Spleen (tissue), 7 donors: ENCODE measurements at regions not wholly inside any gene's neighbourhood (a gene's known extent, or its start where the extent isn't known, plus 50 kb on each side); places are given as distances from the start of the nearest gene placed in this dataset.

ENCODE experiments used
- POLR2A ChIP-seq, 3 donors: fragments of 450-650 bp; IDR thresholded peaks; one replicate each; pipeline ENCODE4 v1.5.1; 2017; ENCODE audit warnings: antibody characterized with exemption in 3 of 3, mild to moderate bottlenecking in 1 of 3
- POLR2AphosphoS5 ChIP-seq, 3 donors: sonication (generic); formaldehyde crosslinking; IDR thresholded peaks; one replicate each; pipeline ENCODE4 v1.5.1; 2017; ENCODE audit warnings: antibody characterized with exemption in 3 of 3
- TF ChIP-seq, protein P1 (sequence below), 11 experiments: fragments of 200-600 bp in 7 of 11; fragments of 450-650 bp in 4 of 11; sonication (generic) in 4 of 11; IDR thresholded peaks in 8 of 11; conservative IDR thresholded peaks in 3 of 11; 1 replicate in 7 of 11; 2 replicates in 4 of 11; pipeline versions ENCODE4 v1.4.0 to v1.8.0; 2016 to 2021; ENCODE audit warnings: antibody characterized with exemption in 11 of 11, inconsistent platforms in 4 of 11, mild to moderate bottlenecking in 1 of 11
- donor health status: DM: no; HTN: no; CAD: no; lungs with moderate emphysema.
- donor health status: DM: no; HTN: no; CAD: no.
- donor health status: DM: no; HTN: no; CAD: no.

- TF ChIP-seq, protein P1, sequence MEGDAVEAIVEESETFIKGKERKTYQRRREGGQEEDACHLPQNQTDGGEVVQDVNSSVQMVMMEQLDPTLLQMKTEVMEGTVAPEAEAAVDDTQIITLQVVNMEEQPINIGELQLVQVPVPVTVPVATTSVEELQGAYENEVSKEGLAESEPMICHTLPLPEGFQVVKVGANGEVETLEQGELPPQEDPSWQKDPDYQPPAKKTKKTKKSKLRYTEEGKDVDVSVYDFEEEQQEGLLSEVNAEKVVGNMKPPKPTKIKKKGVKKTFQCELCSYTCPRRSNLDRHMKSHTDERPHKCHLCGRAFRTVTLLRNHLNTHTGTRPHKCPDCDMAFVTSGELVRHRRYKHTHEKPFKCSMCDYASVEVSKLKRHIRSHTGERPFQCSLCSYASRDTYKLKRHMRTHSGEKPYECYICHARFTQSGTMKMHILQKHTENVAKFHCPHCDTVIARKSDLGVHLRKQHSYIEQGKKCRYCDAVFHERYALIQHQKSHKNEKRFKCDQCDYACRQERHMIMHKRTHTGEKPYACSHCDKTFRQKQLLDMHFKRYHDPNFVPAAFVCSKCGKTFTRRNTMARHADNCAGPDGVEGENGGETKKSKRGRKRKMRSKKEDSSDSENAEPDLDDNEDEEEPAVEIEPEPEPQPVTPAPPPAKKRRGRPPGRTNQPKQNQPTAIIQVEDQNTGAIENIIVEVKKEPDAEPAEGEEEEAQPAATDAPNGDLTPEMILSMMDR (IDR thresholded peaks at IDR 0.05 in 8 of 11, conservative IDR thresholded peaks at IDR 0.05 in 3 of 11) = no peak
- TF ChIP-seq POLR2A (IDR thresholded peaks at IDR 0.05) (no peak), POLR2AphosphoS5 (IDR thresholded peaks at IDR 0.05) (peak; percentile 54 to 78 (median 72))
Measured at GRCh38 chr9:134252084-134252830, 74.0 kb upstream of the RXRA start.
